Suprapubic skin (tissue), 3 donors: ENCODE measurements at regions not wholly inside any gene's neighbourhood (a gene's known extent, or its start where the extent isn't known, plus 50 kb on each side); places are given as distances from the start of the nearest gene placed in this dataset.

Experiments
- EP300 ChIP-seq: sonication (generic); formaldehyde crosslinking; IDR thresholded peaks from one replicate; pipeline ENCODE4 v1.6.1; 2017; ENCODE audit warnings: antibody characterized with exemption
- TF ChIP-seq, protein P1 (sequence below), 2 donors: fragments of 200-600 bp in 1 of 2; fragments of 450-650 bp in 1 of 2; sonication (generic) in 1 of 2; IDR thresholded peaks; one replicate each; pipeline ENCODE4 v1.5.1; 2016 to 2019; ENCODE audit warnings: antibody characterized with exemption in 2 of 2, mild to moderate bottlenecking in 1 of 2, moderate library complexity in 1 of 2

DNA sequence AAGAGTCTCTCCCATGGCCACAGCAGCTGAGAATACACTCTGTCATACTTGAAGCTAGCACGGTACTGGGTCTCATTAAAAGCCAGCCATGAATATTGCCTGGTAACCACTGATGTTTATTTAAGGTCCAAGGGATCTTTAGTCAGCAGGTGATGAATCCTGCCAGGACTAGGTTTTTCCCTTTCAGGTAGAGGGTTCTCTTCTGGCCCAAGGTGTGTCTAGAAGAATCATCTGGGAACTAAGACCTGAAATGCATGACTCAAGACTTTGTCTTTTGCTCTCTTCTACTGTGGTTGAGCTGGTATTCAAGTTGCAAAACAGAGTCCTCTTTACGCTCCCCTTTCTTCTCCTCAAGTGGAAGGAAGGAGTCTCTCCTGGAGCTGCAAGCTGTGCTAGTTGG is 400.5 kb upstream of the FSIP2 start:
- no peak for TF ChIP-seq EP300
- TF ChIP-seq, protein P1, sequence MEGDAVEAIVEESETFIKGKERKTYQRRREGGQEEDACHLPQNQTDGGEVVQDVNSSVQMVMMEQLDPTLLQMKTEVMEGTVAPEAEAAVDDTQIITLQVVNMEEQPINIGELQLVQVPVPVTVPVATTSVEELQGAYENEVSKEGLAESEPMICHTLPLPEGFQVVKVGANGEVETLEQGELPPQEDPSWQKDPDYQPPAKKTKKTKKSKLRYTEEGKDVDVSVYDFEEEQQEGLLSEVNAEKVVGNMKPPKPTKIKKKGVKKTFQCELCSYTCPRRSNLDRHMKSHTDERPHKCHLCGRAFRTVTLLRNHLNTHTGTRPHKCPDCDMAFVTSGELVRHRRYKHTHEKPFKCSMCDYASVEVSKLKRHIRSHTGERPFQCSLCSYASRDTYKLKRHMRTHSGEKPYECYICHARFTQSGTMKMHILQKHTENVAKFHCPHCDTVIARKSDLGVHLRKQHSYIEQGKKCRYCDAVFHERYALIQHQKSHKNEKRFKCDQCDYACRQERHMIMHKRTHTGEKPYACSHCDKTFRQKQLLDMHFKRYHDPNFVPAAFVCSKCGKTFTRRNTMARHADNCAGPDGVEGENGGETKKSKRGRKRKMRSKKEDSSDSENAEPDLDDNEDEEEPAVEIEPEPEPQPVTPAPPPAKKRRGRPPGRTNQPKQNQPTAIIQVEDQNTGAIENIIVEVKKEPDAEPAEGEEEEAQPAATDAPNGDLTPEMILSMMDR (IDR thresholded peaks at IDR 0.05), result no peak
